ENCODE measurements at regions not wholly inside any gene's neighbourhood (a gene's known extent, or its start where the extent isn't known, plus 50 kb on each side); places are given as distances from the start of the nearest gene placed in this dataset.
"Not testable (repeated sequence)": the region's sequence is repeated elsewhere in the genome, so short reads cannot be mapped to it uniquely, and the experiment has no call there.

GRCh38 chr6:3613565-3613964 is 137.9 kb downstream of the PXDC1 start:
- TF ChIP-seq CTCF, POLR2A (IDR thresholded peaks at IDR 0.05): not testable (repeated sequence)
